ENCODE measurements at regions not wholly inside any gene's neighbourhood (a gene's known extent, or its start where the extent isn't known, plus 50 kb on each side); places are given as distances from the start of the nearest gene placed in this dataset.

- TF ChIP-seq GATA2 (IDR thresholded peaks at IDR 0.05; ENCODE audit: low read depth, low read length) (no peak), GATA3 (IDR thresholded peaks at IDR 0.05; ENCODE audit: low read depth, low read length) (no peak)
These were observed 94.6 kb upstream of the RFC3 start for GRCh38 chr13:33723365-33723764.
